NCI-H1092 (cell line): ENCODE measurements at regions not wholly inside any gene's neighbourhood (a gene's known extent, or its start where the extent isn't known, plus 50 kb on each side); places are given as distances from the start of the nearest gene placed in this dataset.
"Not testable (repeated sequence)": the region's sequence is repeated elsewhere in the genome, so short reads cannot be mapped to it uniquely, and the experiment has no call there.

Experiments used
- DNase-seq: peaks from one replicate; lab custom pipeline; 2025; lab: John Stamatoyannopoulos, UW

DNA sequence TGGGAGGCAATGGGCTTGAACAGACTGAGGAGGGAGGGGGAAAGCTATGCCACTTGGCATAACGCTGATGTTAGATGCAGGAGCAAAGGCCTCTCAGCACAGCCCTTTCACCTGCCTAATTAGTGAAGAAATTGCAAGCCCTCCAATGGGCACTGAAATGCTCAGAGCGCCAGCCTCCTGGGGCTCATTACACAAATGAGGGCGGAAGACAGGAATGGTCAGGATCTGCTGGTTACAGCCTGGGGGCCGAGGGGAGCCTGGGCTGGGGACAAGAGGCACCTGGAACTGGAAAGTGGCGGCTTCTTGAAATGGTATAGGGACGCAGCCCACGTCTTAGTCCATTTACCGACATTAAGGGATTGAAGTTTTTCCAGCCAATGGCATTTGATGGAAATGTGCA lies 50.2 kb upstream of the PLET1 start:
- no peak for DNase-seq

GRCh38 chr11:112315057-112315720 lies 54.5 kb upstream of the PLET1 start:
- DNase-seq, result no peak

DNA sequence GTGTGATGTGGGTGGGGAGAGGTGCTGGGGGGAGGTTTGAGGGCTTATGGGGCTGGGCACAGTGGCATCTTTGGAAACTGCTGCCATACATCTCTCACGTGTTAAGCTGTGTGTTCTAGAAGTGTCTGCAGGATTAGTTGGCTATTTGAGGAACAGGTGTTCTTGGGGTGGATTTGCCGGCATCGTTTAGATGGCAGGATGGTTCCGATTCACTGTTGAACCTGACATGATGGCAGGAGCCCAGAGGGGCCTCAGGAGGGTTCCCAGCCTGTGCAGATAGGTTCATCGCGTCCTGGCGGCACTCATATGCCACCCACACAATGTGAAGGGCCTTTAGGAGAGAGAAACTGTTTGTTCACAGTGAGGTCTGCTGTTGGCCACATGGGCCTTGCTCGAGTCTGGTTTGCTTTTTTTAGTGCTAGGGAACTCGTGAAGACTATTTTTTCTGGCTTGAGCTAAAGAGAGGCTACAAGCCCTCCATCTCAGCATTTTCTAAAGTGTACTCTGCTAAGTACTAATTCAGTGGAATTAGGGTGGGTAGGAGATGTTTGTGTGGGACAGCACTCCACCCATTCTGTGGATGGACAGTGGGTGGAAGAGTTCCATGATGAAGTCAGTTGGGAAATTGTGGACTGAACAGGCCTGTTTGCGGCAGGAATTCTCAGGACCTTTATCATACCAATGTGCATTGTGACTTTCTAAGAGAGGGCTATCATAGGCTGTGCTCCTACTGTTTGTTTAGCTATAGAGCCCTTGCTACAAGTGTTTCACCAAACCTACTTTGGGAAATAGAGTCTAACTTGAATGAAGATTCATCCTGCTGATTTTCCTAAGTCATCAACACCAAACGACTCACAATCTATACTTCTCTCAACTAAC lies 55.4 kb upstream of the PLET1 start:
- DNase-seq, result no peak

- DNase-seq, result no peak
These were observed 56.3 kb upstream of the PLET1 start for GRCh38 chr11:112316971-112317370.

DNA sequence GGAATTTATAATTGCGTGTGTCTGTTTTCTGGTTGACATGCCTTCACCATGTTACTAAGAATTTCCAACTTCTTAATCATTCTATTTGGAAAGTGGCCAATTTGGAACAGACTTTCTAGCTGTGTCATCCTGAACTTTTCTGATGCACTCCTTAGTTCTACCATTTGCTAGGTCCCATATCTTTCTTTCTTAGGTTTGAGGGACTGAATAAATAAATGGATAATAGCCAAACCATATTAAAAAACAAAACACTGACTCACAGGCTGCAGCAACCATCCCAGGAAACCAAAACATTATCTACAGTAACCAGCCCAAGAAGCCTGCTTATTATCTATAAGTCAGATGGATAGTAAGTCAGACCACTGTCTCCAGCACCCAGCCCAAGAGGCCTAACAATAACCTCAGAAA lies 57.5 kb upstream of the PLET1 start:
- DNase-seq, result no peak

DNA sequence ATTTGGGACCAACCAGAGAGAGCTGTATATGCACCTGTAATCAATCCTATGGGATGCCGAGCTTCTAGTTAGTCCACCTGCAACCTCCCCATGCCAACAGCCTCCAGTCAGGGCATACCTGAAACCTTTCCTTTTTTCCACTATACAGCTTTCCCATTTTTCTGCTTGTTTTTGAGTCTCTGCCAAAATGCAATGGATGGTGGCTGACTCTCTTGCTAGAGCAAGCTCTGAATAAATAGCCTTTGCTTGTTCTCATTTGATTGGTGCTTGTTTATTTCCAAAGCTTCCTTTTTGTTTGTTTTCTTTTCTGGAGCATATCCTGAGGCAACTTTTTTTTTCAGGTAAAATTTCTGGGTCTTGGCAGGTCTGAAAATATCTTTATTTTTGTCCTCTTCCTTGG lies 58.0 kb upstream of the PLET1 start:
- DNase-seq, result no peak

GRCh38 chr11:112320668-112321067 lies 60.0 kb upstream of the PLET1 start:
- DNase-seq, result no peak

GRCh38 chr11:112321501-112322172 lies 61.0 kb upstream of the PLET1 start:
- DNase-seq, result peak; percentile 80

GRCh38 chr11:112322173-112322790 lies 61.6 kb upstream of the PLET1 start:
- DNase-seq, result no peak

GRCh38 chr11:112334381-112334780 lies 73.7 kb upstream of the PLET1 start:
- no peak for DNase-seq

DNA sequence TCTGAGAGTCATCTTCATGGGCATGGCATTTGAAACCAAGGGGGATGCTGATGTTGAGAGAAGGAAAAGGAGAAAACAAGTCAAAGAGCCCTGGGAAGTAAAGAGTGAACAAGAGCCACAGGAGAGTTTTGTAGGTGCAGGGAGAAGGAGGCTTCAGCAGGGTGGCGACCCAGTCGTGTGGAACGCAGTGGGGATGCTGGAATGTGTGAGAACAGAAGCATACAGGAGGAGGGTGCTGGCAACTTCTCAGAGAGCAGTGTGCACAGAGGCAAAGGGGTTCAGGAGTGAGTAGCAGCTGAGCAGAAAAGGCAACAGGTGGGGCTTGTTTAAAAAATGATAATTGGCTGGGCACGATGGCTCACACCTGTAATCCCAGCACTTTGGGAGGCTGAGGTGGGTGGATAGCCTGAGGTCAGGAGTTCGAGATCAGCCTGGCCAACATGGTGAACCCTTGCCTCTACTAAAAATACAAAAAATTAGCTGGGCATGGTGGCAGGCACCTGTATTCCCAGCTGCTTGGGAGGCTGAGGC lies 75.8 kb upstream of the PLET1 start:
- DNase-seq, result no peak

DNA sequence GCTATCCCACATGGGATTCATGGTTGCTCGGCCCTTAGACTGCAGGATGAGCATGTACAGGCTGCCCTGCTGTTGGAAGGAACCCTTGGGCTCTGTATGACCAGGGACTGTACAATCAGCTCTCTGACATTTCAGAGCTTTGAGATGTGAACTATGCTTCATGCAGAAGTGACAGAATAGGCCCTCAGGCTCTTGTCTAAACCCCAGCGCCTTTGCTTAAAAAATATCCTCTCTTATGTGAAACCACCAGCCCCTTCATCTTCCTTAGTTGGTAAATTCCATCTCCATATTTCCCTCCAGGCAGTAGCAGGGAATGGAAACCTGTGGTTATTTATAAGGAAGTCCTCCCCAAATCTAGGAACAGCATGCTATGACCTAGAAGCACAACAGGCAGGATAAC lies 78.9 kb upstream of the PLET1 start:
- no peak for DNase-seq

DNA sequence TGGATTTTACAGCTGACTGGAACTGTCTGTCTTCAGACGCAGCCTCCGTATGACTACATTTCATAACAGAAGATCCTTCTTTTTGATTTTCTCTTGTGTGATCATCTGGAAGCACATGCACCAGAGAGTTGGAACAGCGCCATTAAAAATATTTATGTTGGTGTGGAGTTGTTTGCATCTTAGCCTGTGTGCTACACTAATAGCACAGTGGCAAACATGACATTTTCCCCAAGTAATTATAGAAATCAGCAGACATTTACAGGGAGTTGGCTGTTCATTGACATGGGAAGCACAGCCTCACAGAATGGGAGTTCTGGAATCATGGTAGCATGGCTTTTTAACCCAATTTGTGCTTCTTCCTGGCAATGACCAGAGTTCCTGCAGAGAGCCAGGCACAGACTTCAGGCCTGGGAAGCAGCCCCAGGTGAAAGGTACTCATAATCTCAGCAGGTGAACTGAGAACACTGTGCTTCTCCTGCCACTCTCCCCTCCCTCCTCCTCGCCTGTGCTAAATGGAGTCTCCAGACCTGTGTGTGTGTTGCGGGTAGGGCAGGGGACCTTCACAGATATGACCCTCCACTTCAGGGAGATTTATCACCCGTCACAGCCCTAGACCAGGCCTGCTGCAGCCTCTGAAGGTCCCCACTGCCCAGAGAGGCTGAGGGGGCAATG lies 82.8 kb upstream of the PLET1 start:
- DNase-seq, result peak; percentile 22

DNA sequence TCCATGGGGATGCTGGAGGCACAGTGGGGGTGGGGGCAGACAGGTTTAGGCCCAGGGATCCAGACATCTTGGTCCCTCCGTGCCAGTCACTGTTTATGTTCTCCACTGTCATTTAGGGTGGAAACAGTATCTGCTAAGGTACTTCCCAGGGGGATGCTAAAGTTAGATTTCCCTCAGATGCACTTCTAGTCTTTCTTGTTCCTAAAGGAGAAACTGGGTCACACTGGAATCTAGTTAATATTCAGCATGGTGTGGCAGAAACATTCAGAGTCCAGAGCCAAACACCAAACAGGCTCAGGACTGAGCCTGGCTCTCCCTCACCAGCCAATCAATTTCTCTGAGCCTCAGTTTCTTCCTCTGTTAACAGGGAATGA lies 83.4 kb upstream of the PLET1 start:
- no peak for DNase-seq

DNA sequence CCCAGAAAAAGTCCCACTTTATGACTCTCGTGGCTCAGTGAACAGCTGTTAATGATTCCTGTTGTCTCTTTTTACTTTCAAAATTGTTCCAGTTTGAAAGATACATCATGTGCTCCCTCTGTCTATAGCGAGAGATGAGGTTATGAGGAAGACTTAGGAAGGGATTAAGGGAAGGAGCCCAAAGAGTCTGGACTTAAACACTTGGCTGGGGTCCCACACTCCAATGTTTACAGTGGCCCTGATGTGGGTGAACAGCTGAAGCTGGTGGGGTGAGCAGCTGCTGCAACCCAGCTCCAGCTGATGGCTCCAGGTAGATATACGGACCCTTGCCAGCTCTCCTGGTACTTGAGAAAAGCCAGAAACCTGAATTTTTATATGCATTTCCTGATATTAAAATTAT lies 84.5 kb upstream of the PLET1 start:
- peak; percentile 35 for DNase-seq

GRCh38 chr11:112345706-112346105 lies 85.0 kb upstream of the PLET1 start:
- peak; percentile 18 for DNase-seq

GRCh38 chr11:112346586-112346985 lies 85.9 kb upstream of the PLET1 start:
- DNase-seq, result no peak

DNA sequence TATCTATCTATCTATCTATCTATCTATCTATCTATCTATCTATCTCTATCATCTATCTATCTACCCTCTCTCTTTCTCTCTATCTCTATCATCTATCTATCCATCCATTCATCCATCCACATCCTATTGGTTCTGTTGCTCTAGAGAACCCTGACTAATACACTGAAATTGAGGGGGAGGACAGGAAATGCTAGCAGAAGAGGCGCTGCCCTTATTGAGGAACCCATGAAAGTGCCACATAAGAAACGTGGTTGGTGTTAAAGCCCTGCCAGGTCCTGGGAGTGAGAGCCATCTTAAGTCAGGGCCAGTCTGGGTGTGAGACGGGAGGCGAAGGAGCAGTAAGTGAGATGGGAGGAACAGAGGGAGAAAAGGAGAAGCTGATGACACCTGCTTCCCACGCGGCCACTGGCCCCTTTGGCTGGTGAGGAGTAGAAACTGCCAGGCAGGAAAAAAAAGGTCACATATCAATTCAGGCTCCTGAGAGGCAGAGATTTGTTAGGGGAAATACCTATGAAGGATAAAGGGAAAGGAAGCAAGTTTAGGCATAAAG lies 87.9 kb upstream of the PLET1 start:
- no peak for DNase-seq

DNA sequence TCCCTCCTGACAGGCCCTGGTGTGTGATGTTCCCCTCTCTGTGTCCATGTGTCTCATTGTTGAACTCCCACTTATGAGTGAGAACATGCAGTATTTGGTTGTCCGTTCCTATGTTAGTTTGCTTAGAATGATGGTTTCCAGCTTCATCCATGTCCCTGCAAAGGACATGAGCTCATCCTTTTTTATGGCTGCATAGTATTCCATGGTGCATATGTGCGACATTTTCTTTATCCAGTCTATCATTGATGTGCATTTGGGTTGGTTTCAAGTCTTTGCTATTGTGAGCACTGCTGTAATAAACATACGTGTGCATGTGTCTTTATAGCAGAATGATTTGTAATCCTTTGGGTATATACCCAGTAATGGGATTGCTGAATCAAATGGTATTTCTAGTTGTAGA lies 90.8 kb upstream of the PLET1 start:
- DNase-seq, result not testable (repeated sequence)

GRCh38 chr11:112352907-112353306 lies 92.2 kb upstream of the PLET1 start:
- DNase-seq, result no peak

- no peak for DNase-seq
These were observed 93.7 kb upstream of the PLET1 start for GRCh38 chr11:112354364-112354763.
